ENCODE measurements at regions not wholly inside any gene's neighbourhood (a gene's known extent, or its start where the extent isn't known, plus 50 kb on each side); places are given as distances from the start of the nearest gene placed in this dataset.

- TF ChIP-seq ZBTB33 (IDR thresholded peaks at IDR 0.05) (no peak), FOXA1 (IDR thresholded peaks at IDR 0.05) (no peak)
Measured at GRCh38 chr1:164932580-164932979, 373.6 kb downstream of the PBX1 start (continued).

- no peak for TF ChIP-seq GABPA (IDR thresholded peaks at IDR 0.05 in 1 of 2, conservative IDR thresholded peaks at IDR 0.05 in 1 of 2)
- TF ChIP-seq EGR1 (IDR thresholded peaks at IDR 0.05; ENCODE audit: low read depth in 2 of 2), result no peak
- no peak for TF ChIP-seq TAF1 (conservative IDR thresholded peaks at IDR 0.05)
- TF ChIP-seq ZBTB33 (IDR thresholded peaks at IDR 0.05), result no peak
- TF ChIP-seq NR2F2 (IDR thresholded peaks at IDR 0.05), result no peak
Measured at GRCh38 chr1:164930833-164931232, 371.8 kb downstream of the PBX1 start.

GRCh38 chr1:164930241-164930640, 371.3 kb downstream of the PBX1 start:
- TF ChIP-seq JUND (IDR thresholded peaks at IDR 0.05) (no peak), TAF1 (conservative IDR thresholded peaks at IDR 0.05) (no peak), ATF3 (IDR thresholded peaks at IDR 0.05) (no peak), RXRA (IDR thresholded peaks at IDR 0.05) (no peak), RAD21 (IDR thresholded peaks at IDR 0.05) (no peak), EGR1 (IDR thresholded peaks at IDR 0.05; ENCODE audit: low read depth in 2 of 2) (no peak), FOXA1 (IDR thresholded peaks at IDR 0.05) (no peak), SP1 (IDR thresholded peaks at IDR 0.05) (no peak), MAX (IDR thresholded peaks at IDR 0.05) (no peak), CTCF (IDR thresholded peaks at IDR 0.05; ENCODE audit: low read depth, low read length, missing input control) (no peak), HNF4A (conservative IDR thresholded peaks at IDR 0.05) (no peak), ZBTB33 (IDR thresholded peaks at IDR 0.05) (no peak), HNF4G (IDR thresholded peaks at IDR 0.05) (no peak), FOXA2 (IDR thresholded peaks at IDR 0.05) (no peak), GABPA (IDR thresholded peaks at IDR 0.05 in 1 of 2, conservative IDR thresholded peaks at IDR 0.05 in 1 of 2) (no peak), NR2F2 (IDR thresholded peaks at IDR 0.05) (no peak), YY1 (IDR thresholded peaks at IDR 0.05) (no peak)
- Histone ChIP-seq H3K36me3 (ENCODE audit: control insufficient read depth in 4 of 4, insufficient read depth in 3 of 4, low read depth in 1 of 4, low read length in 3 of 4) (no peaks in the 10 kb centered on the region), H3K4me3 (ENCODE audit: low read depth in 1 of 3, low read length in 3 of 3) (no peak overlapping the region), H3K27me3 (ENCODE audit: control insufficient read depth in 4 of 4, insufficient read depth in 4 of 4, low read length in 3 of 4) (no peaks in the 10 kb centered on the region), H3K9ac (ENCODE audit: low read depth in 1 of 2, low read length in 2 of 2) (no peak overlapping the region), H3K27ac (ENCODE audit: low read depth in 1 of 2, low read length in 2 of 2) (no peak overlapping the region), H3K9me3 (ENCODE audit: control insufficient read depth in 4 of 4, low read length in 3 of 4) (no peaks in the 10 kb centered on the region), H3K4me1 (ENCODE audit: control insufficient read depth in 4 of 4, insufficient read depth in 4 of 4, low read length in 3 of 4) (no peaks in the 10 kb centered on the region)
- 67% methylated on average over 2 of the region's 2 CpGs for WGBS
- DNase-seq (ENCODE audit: low spot score), result no peak

More at GRCh38 chr1:164930833-164931232, 371.8 kb downstream of the PBX1 start:
- DNase-seq (ENCODE audit: low spot score), result no peak
- Histone ChIP-seq H3K9me3 (ENCODE audit: control insufficient read depth in 4 of 4, low read length in 3 of 4) (no peaks in the 10 kb centered on the region), H3K36me3 (ENCODE audit: control insufficient read depth in 4 of 4, insufficient read depth in 3 of 4, low read depth in 1 of 4, low read length in 3 of 4) (no peaks in the 10 kb centered on the region), H3K4me3 (ENCODE audit: low read depth in 1 of 3, low read length in 3 of 3) (no peak overlapping the region), H3K9ac (ENCODE audit: low read depth in 1 of 2, low read length in 2 of 2) (no peak overlapping the region), H3K4me1 (ENCODE audit: control insufficient read depth in 4 of 4, insufficient read depth in 4 of 4, low read length in 3 of 4) (no peaks in the 10 kb centered on the region), H3K27ac (ENCODE audit: low read depth in 1 of 2, low read length in 2 of 2) (no peak overlapping the region), H3K27me3 (ENCODE audit: control insufficient read depth in 4 of 4, insufficient read depth in 4 of 4, low read length in 3 of 4) (no peaks in the 10 kb centered on the region)
- 64% methylated on average over 1 of the region's 1 CpG for WGBS

Measured in liver (tissue), 8 donors.